ENCODE measurements at regions not wholly inside any gene's neighbourhood (a gene's known extent, or its start where the extent isn't known, plus 50 kb on each side); places are given as distances from the start of the nearest gene placed in this dataset.

- Histone ChIP-seq H3K36me3 (ENCODE audit: control insufficient read depth, insufficient read depth, low read length) (no peaks in the 10 kb centered on the region), H3K27me3 (ENCODE audit: control insufficient read depth, insufficient read depth, low read length) (no peaks in the 10 kb centered on the region), H3K27ac (ENCODE audit: low read length) (no peak overlapping the region), H3K9me3 (ENCODE audit: control insufficient read depth, insufficient read depth, low read length) (no peaks in the 10 kb centered on the region), H3K4me3 (ENCODE audit: low read length) (no peak overlapping the region), H3K4me1 (ENCODE audit: control insufficient read depth, insufficient read depth, low read length) (no peaks in the 10 kb centered on the region)
- H3K9me3 Mint-ChIP-seq = peaks cover 10% of the 10 kb centered on the region in 2 donors
- TF ChIP-seq CTCF (IDR thresholded peaks at IDR 0.05) = no peak
- H3K27ac Mint-ChIP-seq = no peak overlapping the region
- H3K36me3 Mint-ChIP-seq = no peaks in the 10 kb centered on the region
- 100% methylated on average over 2 of the region's 4 CpGs for WGBS (ENCODE audit: insufficient coverage)
- DNase-seq = no peak
- H3K4me1 Mint-ChIP-seq = no peaks in the 10 kb centered on the region
- no peaks in the 10 kb centered on the region for H3K27me3 Mint-ChIP-seq (ENCODE audit: low read depth in 2 of 2)
- intact Hi-C loops (cut with micrococcal nuclease) = no loop called here
- H3K4me3 Mint-ChIP-seq = no peak overlapping the region
- ATAC-seq = no peak
Measured at GRCh38 chr2:83696838-83697237, 762.2 kb downstream of the SUCLG1 start.

- Histone ChIP-seq H3K27ac (ENCODE audit: low read length) (no peak overlapping the region), H3K4me1 (ENCODE audit: control insufficient read depth, insufficient read depth, low read length) (no peaks in the 10 kb centered on the region), H3K4me3 (ENCODE audit: low read length) (no peak overlapping the region), H3K36me3 (ENCODE audit: control insufficient read depth, insufficient read depth, low read length) (no peaks in the 10 kb centered on the region), H3K27me3 (ENCODE audit: control insufficient read depth, insufficient read depth, low read length) (no peaks in the 10 kb centered on the region), H3K9me3 (ENCODE audit: control insufficient read depth, insufficient read depth, low read length) (no peaks in the 10 kb centered on the region)
- H3K9me3 Mint-ChIP-seq = peaks cover 9% of the 10 kb centered on the region in 2 donors
- DNase-seq = no peak
- intact Hi-C loops (cut with micrococcal nuclease) = no loop called here
- no peak overlapping the region for H3K4me3 Mint-ChIP-seq
- H3K27ac Mint-ChIP-seq = no peak overlapping the region
- 91% methylated on average over 7 of the region's 7 CpGs for WGBS (ENCODE audit: insufficient coverage)
- TF ChIP-seq CTCF (IDR thresholded peaks at IDR 0.05) = no peak
- no peaks in the 10 kb centered on the region for H3K36me3 Mint-ChIP-seq
- H3K27me3 Mint-ChIP-seq (ENCODE audit: low read depth in 2 of 2) = no peaks in the 10 kb centered on the region
- ATAC-seq = no peak
- H3K4me1 Mint-ChIP-seq = no peaks in the 10 kb centered on the region
Measured at GRCh38 chr2:83695530-83695929, 763.5 kb downstream of the SUCLG1 start.

- intact Hi-C loops (cut with micrococcal nuclease) = no loop called here
- Histone ChIP-seq H3K27ac (ENCODE audit: low read length) (no peak overlapping the region), H3K36me3 (ENCODE audit: control insufficient read depth, insufficient read depth, low read length) (no peaks in the 10 kb centered on the region), H3K4me3 (ENCODE audit: low read length) (no peak overlapping the region), H3K4me1 (ENCODE audit: control insufficient read depth, insufficient read depth, low read length) (no peaks in the 10 kb centered on the region), H3K27me3 (ENCODE audit: control insufficient read depth, insufficient read depth, low read length) (no peaks in the 10 kb centered on the region), H3K9me3 (ENCODE audit: control insufficient read depth, insufficient read depth, low read length) (no peaks in the 10 kb centered on the region)
- Mint-ChIP-seq H3K36me3 (no peaks in the 10 kb centered on the region), H3K27me3 (ENCODE audit: low read depth in 2 of 2) (no peaks in the 10 kb centered on the region), H3K9me3 (peaks cover 9% of the 10 kb centered on the region in 2 donors), H3K4me1 (no peaks in the 10 kb centered on the region), H3K27ac (no peak overlapping the region), H3K4me3 (no peak overlapping the region)
- ATAC-seq (no peak), DNase-seq (no peak)
- no peak for TF ChIP-seq CTCF (IDR thresholded peaks at IDR 0.05)
- WGBS (ENCODE audit: insufficient coverage) = 95% methylated on average over 13 of the region's 13 CpGs
Measured at GRCh38 chr2:83695037-83695436, 764.0 kb downstream of the SUCLG1 start.

- intact Hi-C loops (cut with micrococcal nuclease) = no loop called here
Measured at GRCh38 chr2:83689402-83689801, 769.7 kb downstream of the SUCLG1 start.

More at GRCh38 chr2:83689402-83689801, 769.7 kb downstream of the SUCLG1 start:
- no peak overlapping the region for H3K27ac Mint-ChIP-seq
- no peak overlapping the region for H3K4me3 Mint-ChIP-seq
- no peak overlapping the region for H3K27ac ChIP-seq (ENCODE audit: low read length)
- no peaks in the 10 kb centered on the region for H3K9me3 ChIP-seq (ENCODE audit: control insufficient read depth, insufficient read depth, low read length)
- H3K9me3 Mint-ChIP-seq = peaks cover 8 to 11% of the 10 kb centered on the region in 2 donors
- H3K36me3 Mint-ChIP-seq = no peaks in the 10 kb centered on the region
- H3K4me3 ChIP-seq (ENCODE audit: low read length) = no peak overlapping the region
- H3K27me3 Mint-ChIP-seq (ENCODE audit: low read depth in 2 of 2) = no peaks in the 10 kb centered on the region
- H3K36me3 ChIP-seq (ENCODE audit: control insufficient read depth, insufficient read depth, low read length) = no peaks in the 10 kb centered on the region
- TF ChIP-seq CTCF (IDR thresholded peaks at IDR 0.05) = no peak
- DNase-seq (no peak), ATAC-seq (no peak)
- H3K4me1 Mint-ChIP-seq = no peaks in the 10 kb centered on the region
- no peaks in the 10 kb centered on the region for H3K27me3 ChIP-seq (ENCODE audit: control insufficient read depth, insufficient read depth, low read length)
- H3K4me1 ChIP-seq (ENCODE audit: control insufficient read depth, insufficient read depth, low read length) = no peaks in the 10 kb centered on the region

Data from natural killer cell (primary cell).